ENCODE measurements at regions not wholly inside any gene's neighbourhood (a gene's known extent, or its start where the extent isn't known, plus 50 kb on each side); places are given as distances from the start of the nearest gene placed in this dataset.
A peak's percentile ranks its signal among the peaks of the same experiment; 100 is the strongest.
"Not testable (repeated sequence)": the region's sequence is repeated elsewhere in the genome, so short reads cannot be mapped to it uniquely, and the experiment has no call there.

DNA sequence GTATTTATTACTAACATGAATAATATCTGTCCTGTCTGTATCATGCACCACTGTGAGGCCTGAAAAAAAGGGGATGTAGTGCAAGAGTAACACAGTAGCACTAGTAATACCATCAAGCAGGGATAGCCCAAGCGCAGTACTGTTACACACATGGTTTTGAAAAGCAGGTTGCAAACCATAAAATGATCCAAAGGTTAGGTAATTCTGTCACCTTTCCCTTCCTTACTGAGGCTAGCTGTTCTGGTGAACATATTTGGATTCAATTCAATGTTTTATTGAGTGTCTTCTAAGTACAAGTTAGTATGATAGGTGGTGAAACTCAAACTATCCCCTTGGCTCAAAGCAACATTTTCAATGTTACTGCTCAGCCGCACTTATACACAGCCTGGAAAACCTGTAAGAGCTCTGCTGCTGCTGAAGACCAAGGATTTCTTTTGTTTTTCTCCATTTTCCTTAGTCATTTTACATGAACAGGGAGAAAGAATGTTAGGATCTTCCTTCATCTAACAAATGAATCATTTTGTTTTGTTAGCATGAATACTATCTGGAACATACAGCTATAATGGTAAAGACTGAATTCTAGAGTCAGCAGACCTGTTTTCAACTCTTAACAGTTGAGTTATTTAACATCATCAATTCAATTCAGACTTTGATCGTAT lies 102.5 kb upstream of the ITPRID2 start:
- no peak for ATAC-seq (ENCODE audit: low read depth)
- Mint-ChIP-seq H3K27ac (no peak overlapping the region), H3K36me3 (ENCODE audit: low read depth) (no peaks in the 10 kb centered on the region), H3K9me3 (peaks cover 9% of the 10 kb centered on the region), H3K4me3 (no peak overlapping the region), H3K27me3 (peaks cover 3% of the 10 kb centered on the region), H3K4me1 (no peaks in the 10 kb centered on the region)
- no peak for DNase-seq
- TF ChIP-seq, protein P1, sequence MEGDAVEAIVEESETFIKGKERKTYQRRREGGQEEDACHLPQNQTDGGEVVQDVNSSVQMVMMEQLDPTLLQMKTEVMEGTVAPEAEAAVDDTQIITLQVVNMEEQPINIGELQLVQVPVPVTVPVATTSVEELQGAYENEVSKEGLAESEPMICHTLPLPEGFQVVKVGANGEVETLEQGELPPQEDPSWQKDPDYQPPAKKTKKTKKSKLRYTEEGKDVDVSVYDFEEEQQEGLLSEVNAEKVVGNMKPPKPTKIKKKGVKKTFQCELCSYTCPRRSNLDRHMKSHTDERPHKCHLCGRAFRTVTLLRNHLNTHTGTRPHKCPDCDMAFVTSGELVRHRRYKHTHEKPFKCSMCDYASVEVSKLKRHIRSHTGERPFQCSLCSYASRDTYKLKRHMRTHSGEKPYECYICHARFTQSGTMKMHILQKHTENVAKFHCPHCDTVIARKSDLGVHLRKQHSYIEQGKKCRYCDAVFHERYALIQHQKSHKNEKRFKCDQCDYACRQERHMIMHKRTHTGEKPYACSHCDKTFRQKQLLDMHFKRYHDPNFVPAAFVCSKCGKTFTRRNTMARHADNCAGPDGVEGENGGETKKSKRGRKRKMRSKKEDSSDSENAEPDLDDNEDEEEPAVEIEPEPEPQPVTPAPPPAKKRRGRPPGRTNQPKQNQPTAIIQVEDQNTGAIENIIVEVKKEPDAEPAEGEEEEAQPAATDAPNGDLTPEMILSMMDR (IDR thresholded peaks at IDR 0.05): no peak
- ChIA-PET POLR2A (no interaction called here), CTCF (no interaction called here)
- intact Hi-C loops (cut with micrococcal nuclease): no loop called here

GRCh38 chr2:181789827-181790448 lies 101.6 kb upstream of the ITPRID2 start:
- Mint-ChIP-seq H3K27ac (no peak overlapping the region), H3K36me3 (ENCODE audit: low read depth) (no peaks in the 10 kb centered on the region), H3K4me3 (no peak overlapping the region), H3K4me1 (no peaks in the 10 kb centered on the region), H3K27me3 (peaks cover 3% of the 10 kb centered on the region), H3K9me3 (peaks cover 9% of the 10 kb centered on the region)
- POLR2A ChIA-PET: no interaction called here
- ATAC-seq (ENCODE audit: low read depth) (no peak), DNase-seq (no peak)
- CTCF ChIA-PET: no interaction called here
- intact Hi-C loops (cut with micrococcal nuclease): no loop called here
- TF ChIP-seq, protein P1 (IDR thresholded peaks at IDR 0.05): no peak

DNA sequence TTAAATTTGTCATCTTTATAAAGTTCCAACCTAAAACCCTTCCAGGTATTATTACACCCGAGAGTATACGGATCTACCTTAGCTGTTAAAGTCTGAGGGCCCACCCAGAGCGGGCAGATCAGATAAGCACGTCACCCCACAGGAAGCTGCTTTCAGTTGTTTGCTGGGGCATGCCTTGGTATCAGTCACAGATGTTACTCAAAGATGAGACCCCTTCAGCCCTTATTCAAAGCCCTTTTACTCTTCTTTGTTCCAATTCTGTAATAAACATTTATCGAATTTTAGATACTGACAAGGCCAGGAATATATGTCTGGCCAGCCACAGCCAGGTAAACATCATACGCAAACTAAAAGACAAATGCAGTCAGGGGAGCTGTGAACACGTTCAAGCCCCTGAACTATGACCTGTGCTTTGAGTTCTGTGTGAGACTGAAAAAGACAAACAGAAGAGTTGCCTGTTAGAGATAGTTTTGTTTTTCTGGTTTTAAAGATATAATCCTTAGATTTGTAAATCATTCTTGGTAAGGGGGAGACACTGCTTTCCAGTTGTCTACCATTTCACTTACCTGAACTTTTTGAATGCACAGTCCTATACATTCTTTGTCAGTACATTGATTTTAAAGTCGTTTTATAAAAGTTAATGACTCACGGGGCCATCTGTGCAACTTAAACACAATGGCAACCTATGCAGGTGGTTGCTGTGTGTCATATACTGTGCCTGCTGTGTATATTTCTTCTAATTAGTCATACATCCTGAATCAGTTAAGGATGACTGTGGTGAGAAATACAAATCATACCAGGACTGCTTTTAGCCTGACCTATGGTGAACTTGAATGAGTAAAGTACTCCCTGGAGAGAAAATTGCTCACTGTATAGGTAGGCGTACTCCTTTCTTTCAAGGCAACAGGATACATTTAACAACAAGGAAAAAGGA lies 100.5 kb upstream of the ITPRID2 start:
- TF ChIP-seq, protein P1 (IDR thresholded peaks at IDR 0.05): no peak
- ATAC-seq (ENCODE audit: low read depth) (peak; percentile 56), DNase-seq (no peak)
- ChIA-PET POLR2A (no interaction called here), CTCF (no interaction called here)
- Mint-ChIP-seq H3K4me1 (no peaks in the 10 kb centered on the region), H3K4me3 (no peak overlapping the region), H3K27ac (no peak overlapping the region), H3K9me3 (peaks cover 9% of the 10 kb centered on the region), H3K36me3 (ENCODE audit: low read depth) (no peaks in the 10 kb centered on the region), H3K27me3 (peaks cover 3% of the 10 kb centered on the region)
- intact Hi-C loops (cut with micrococcal nuclease): no loop called here

- no peak for DNase-seq
- H3K27me3 Mint-ChIP-seq: no peaks in the 10 kb centered on the region
- H3K27ac Mint-ChIP-seq: no peak overlapping the region
- H3K4me1 Mint-ChIP-seq: no peaks in the 10 kb centered on the region
- peaks cover 9% of the 10 kb centered on the region for H3K9me3 Mint-ChIP-seq
- TF ChIP-seq, protein P1 (IDR thresholded peaks at IDR 0.05): no peak
- H3K36me3 Mint-ChIP-seq (ENCODE audit: low read depth): no peaks in the 10 kb centered on the region
- CTCF ChIA-PET: no interaction called here
- ATAC-seq (ENCODE audit: low read depth): no peak
- intact Hi-C loops (cut with micrococcal nuclease): no loop called here
- no peak overlapping the region for H3K4me3 Mint-ChIP-seq
- POLR2A ChIA-PET: no interaction called here
These were observed 98.6 kb upstream of the ITPRID2 start for GRCh38 chr2:181792906-181793305.

- TF ChIP-seq, protein P1 (IDR thresholded peaks at IDR 0.05): no peak
- ATAC-seq (ENCODE audit: low read depth) (no peak), DNase-seq (no peak)
- Mint-ChIP-seq H3K27ac (no peak overlapping the region), H3K9me3 (peaks cover 5% of the 10 kb centered on the region), H3K36me3 (ENCODE audit: low read depth) (no peaks in the 10 kb centered on the region), H3K4me3 (no peak overlapping the region), H3K4me1 (no peaks in the 10 kb centered on the region), H3K27me3 (peaks cover 3% of the 10 kb centered on the region)
- POLR2A ChIA-PET: no interaction called here
- intact Hi-C loops (cut with micrococcal nuclease): no loop called here
- CTCF ChIA-PET: no interaction called here
These were observed 93.5 kb upstream of the ITPRID2 start for GRCh38 chr2:181798022-181798421.

DNA sequence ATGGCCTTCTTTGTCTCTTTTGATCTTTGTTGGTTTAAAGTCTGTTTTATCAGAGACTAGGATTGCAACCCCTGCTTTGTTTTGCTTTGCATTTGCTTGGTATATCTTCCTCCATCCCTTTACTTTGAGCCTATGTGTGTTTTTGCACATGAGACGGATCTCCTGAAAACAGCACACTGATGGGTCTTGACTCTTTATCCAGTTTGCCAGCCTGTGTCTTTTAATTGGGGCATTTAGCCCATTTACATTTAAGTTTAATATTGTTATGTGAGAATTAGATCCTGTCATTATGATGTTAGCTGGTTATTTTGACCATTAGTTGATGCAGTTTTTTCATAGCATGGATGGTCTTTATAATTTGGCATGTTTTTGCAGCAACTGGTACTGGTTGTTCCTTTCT lies 89.2 kb upstream of the ITPRID2 start:
- intact Hi-C loops (cut with micrococcal nuclease); H3K36me3 Mint-ChIP-seq (ENCODE audit: low read depth); H3K27me3 Mint-ChIP-seq; CTCF ChIA-PET; POLR2A ChIA-PET; H3K9me3 Mint-ChIP-seq; H3K4me1 Mint-ChIP-seq; ATAC-seq (ENCODE audit: low read depth); DNase-seq; H3K27ac Mint-ChIP-seq; H3K4me3 Mint-ChIP-seq: not testable (repeated sequence)

- H3K4me1 Mint-ChIP-seq; CTCF ChIA-PET; H3K9me3 Mint-ChIP-seq; H3K36me3 Mint-ChIP-seq (ENCODE audit: low read depth); POLR2A ChIA-PET; H3K27me3 Mint-ChIP-seq; H3K27ac Mint-ChIP-seq; intact Hi-C loops (cut with micrococcal nuclease); H3K4me3 Mint-ChIP-seq; DNase-seq; ATAC-seq (ENCODE audit: low read depth): not testable (repeated sequence)
These were observed 87.4 kb upstream of the ITPRID2 start for GRCh38 chr2:181803903-181804799.
